HG02571 (cell line): ENCODE measurements at regions not wholly inside any gene's neighbourhood (a gene's known extent, or its start where the extent isn't known, plus 50 kb on each side); places are given as distances from the start of the nearest gene placed in this dataset.

ENCODE experiments used
- ATAC-seq: cut with Tn5 transposase; IDR thresholded peaks from one replicate; pipeline ENCODE4 v1.9.1; 2021; ENCODE audit warnings: mild to moderate bottlenecking, moderate library complexity; ENCODE audit not compliant: unreplicated experiment

DNA sequence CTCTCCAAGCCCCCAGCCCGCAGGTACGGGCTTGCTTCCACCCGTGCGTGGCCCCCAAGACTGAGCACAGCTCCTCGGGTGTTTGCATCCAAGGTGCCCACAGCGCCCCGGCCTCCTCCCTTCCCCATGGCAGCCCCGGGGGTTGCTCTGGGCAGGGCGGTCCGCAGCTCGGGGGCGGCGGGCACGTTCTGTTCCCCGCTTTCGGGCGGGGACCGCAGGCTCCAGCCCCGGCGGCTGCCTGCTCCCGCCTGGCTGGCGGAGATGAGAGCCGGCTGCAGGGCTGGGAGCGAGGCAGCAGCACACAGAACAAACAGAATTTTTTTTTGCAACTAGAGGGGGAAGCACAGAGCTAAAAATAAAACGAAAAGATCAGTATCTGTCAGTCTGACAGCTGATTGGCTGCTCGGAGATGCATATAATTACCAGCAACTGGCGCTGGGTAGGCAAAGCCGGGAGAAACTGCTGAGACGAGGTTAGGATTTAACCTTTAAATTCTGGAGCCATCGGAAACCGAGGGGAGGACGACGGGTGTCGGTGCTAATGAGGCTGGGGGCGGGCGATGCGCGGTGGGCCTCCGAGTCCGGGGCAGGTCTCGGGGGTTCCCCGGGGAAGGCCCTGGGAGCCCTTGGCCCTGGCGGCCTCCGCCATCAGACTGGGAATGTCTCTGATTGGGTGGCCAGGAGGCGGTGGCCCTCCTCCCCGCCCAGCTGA, 142.7 kb upstream of the IER5L start:
- no peak for ATAC-seq

DNA sequence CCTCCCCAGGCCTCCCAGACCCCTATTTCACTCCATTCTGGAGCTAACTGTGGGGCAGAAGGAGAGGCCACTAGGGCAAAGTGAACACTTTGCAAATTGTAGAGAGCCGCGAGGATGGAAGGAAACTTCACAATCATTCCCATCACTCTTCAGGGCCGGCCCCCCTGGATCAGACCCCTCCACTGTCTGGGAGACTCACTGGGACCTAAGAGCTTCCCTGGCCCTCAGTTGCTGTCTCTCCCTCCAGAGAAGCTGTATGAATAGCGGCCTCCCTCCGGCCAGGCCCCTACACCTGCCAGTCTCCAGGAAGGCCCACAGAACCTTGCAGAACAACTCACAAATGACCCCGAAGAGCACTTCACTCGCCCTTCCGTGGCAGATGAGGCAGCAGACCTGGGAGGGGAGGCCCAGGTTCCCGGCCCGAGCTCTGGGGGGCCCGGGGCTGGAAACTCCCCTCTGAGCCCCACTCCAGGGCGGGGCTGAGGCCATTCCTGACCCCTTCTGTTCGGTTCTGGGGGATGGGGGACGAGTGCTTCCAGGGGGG, 141.9 kb upstream of the IER5L start:
- no peak for ATAC-seq

GRCh38 chr9:129319076-129319937, 141.2 kb upstream of the IER5L start:
- ATAC-seq = no peak

DNA sequence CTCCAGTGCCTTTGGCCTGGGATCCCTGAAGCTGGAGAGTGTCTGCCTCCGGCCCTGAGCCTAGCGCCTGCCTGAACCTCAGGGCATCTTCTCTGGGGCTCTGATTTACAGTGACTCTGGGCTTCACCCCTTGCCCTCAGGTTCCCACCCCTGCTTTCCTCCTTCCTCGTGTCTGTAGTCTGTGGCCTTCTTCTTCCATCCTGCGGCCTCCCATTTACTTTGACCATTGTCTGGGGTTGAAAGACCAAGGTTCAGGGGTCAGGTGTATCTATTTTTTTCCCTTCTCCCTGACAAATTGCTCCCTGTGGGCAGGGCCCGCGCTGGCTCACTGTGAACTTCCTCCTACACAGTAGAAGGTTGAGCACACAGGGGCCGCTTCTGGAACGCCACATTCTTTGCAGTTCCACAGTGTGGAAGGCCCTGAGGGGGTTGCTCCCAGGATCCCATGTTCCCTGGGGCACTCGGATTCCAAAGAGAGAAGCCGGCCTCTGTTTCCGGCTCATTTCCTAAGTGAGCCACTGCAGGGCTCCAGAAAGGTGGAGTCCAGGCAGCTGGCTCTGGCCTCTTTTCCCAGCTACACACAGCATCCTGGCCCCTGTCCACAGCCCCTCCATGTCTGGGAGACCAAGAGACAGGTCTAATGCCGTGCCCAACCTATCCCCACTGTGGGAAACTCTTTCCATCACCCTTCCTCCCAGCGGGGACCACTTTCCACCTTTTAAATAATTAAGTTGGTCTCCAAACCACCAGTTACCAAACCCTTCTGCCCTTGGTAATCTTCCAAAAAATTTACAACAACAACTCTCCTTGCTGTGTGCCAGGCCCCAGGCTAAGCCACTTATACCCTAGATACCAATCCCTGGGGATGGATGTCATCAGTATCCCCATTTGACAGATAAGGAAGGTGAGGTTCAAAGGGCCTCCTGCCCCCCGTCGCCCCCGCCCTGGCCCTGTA, 140.3 kb upstream of the IER5L start:
- no peak for ATAC-seq

- ATAC-seq = no peak
Observed at GRCh38 chr9:129317179-129318011, 139.3 kb upstream of the IER5L start.

- ATAC-seq = no peak
Observed at GRCh38 chr9:129316281-129317030, 138.4 kb upstream of the IER5L start.

DNA sequence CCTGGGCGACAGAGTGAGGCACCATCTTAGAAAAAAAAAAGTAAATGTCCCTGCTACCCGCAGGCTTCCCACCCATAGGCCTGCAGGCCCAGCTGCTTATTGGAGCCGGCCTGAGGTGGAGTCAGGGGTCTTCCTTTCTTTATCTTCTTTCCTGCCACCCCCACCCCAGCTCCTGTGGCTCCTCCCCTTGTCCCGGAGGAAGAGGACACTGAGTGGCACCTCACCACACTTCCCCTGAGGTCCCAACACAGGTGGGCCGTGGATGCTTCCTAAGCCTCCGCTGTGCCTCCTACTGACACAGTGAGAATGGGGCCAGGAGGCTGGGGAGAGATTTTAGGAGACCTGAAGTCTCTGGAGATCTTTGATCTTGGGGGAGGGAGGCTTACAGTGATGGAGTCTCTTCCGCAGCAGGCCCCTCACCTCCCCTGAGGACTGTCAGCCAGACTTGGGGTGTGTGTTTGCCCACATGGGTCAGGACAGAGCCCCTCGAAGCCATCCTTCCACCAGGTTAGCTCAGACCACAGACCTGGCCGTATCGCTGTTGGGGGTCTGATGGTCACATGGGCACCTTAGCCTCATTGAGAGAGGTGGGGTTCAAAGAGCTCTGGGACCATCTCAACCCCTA, 135.4 kb upstream of the IER5L start:
- no peak for ATAC-seq

GRCh38 chr9:129312251-129313122, 134.4 kb upstream of the IER5L start:
- no peak for ATAC-seq

GRCh38 chr9:129311643-129312042, 133.6 kb upstream of the IER5L start:
- ATAC-seq = no peak

- ATAC-seq = no peak
Observed at GRCh38 chr9:129310666-129311350, 132.7 kb upstream of the IER5L start.

- no peak for ATAC-seq
Observed at GRCh38 chr9:129309906-129310305, 131.8 kb upstream of the IER5L start.

- no peak for ATAC-seq
Observed at GRCh38 chr9:129309041-129309430, 131.0 kb upstream of the IER5L start.

- no peak for ATAC-seq
Observed at GRCh38 chr9:129307227-129307970, 129.3 kb upstream of the IER5L start.

- ATAC-seq = no peak
Observed at GRCh38 chr9:129306318-129306973, 128.4 kb upstream of the IER5L start.

- ATAC-seq = no peak
Observed at GRCh38 chr9:129305246-129305645, 127.2 kb upstream of the IER5L start.

DNA sequence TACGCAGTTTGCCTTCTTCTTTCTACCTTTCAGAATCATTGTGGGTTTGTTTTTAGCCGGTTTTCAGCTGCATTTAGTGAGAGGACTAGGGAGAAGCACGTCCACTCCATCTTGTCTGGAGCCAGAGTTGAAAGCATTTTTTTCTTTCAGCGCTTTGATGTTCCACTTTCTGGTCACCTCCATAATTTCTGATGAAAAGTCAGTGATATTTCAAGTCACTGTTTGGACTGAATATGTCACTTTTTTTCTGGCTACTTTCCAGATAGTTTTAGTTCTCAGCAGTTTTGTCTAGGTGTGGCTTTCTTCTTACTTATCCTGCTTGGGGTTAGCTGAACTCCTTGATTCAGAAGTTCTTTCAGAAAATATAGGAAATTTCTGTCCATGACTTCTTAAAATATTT, 123.9 kb upstream of the IER5L start:
- no peak for ATAC-seq
